GM10248 (cell line): ENCODE measurements at regions not wholly inside any gene's neighbourhood (a gene's known extent, or its start where the extent isn't known, plus 50 kb on each side); places are given as distances from the start of the nearest gene placed in this dataset.

ENCODE experiments used
- CTCF ChIA-PET: fragments of 300-600 bp; sonication (Branson Sonifier 250); formaldehyde crosslinking; extraction: SDS; loops from one replicate; lab custom pipeline; 2021; ENCODE audit warnings: antibody characterized with exemption; lab: Yijun Ruan, JAX
- POLR2A ChIA-PET: fragments of 350-650 bp; sonication (Branson Sonifier 250); formaldehyde crosslinking; extraction: SDS; loops from one replicate; lab custom pipeline; 2020; ENCODE audit warnings: antibody characterized with exemption; lab: Yijun Ruan, JAX
- DNase-seq: peaks from one replicate; pipeline ENCODE4 v3.0.0; 2012; ENCODE audit errors: extremely low spot score
- CTCF ChIP-seq: IDR thresholded peaks from 2 replicates; pipeline ENCODE4 v1.5.1; 2012; ENCODE audit warnings: mild to moderate bottlenecking, low read depth; ENCODE audit errors: extremely low read depth, missing control alignments, control extremely low read depth

GRCh38 chr10:62459500-62459899 is 85.3 kb downstream of the ZNF365 start:
- no peak for TF ChIP-seq CTCF
- ChIA-PET CTCF (interaction anchor here (1.1 kb wide), 1 partner anchor 699 kb away, joined by 3 read pairs; no protein-coding TSS in a partner anchor), POLR2A (no interaction called here)
- no peak for DNase-seq

GRCh38 chr10:62460393-62460792 is 86.2 kb downstream of the ZNF365 start:
- POLR2A ChIA-PET, result no interaction called here

GRCh38 chr10:62461120-62461519 is 87.0 kb downstream of the ZNF365 start:
- CTCF ChIA-PET, result interaction anchor here (0.6 to 1.7 kb wide), 3 partner anchors 12 to 18 kb away, joined by 3 to 4 read pairs (median 4); no protein-coding TSS in a partner anchor

More at GRCh38 chr10:62460393-62460792, 86.2 kb downstream of the ZNF365 start:
- DNase-seq, result no peak
- TF ChIP-seq CTCF, result no peak
- CTCF ChIA-PET, result no interaction called here

GRCh38 chr10:62462461-62462860 is 88.3 kb downstream of the ZNF365 start:
- ChIA-PET CTCF (interaction anchor here (1.0 to 3.6 kb wide), 4 partner anchors 15 to 704 kb away, joined by 3 to 16 read pairs (median 4); no protein-coding TSS in a partner anchor), POLR2A (no interaction called here)
- DNase-seq, result no peak
- no peak for TF ChIP-seq CTCF

More at GRCh38 chr10:62461120-62461519, 87.0 kb downstream of the ZNF365 start:
- no peak for TF ChIP-seq CTCF
- POLR2A ChIA-PET, result no interaction called here
- DNase-seq, result no peak

GRCh38 chr10:62463364-62463763 is 89.2 kb downstream of the ZNF365 start:
- no peak for DNase-seq
- TF ChIP-seq CTCF, result no peak
- POLR2A ChIA-PET, result no interaction called here
- CTCF ChIA-PET, result interaction anchor here (0.9 to 3.6 kb wide), 8 partner anchors 12 to 703 kb away, joined by 3 to 16 read pairs (median 3); no protein-coding TSS in a partner anchor

- no peak for DNase-seq
- CTCF ChIA-PET, result interaction anchor here (1.2 to 3.6 kb wide), 4 partner anchors 14 to 51 kb away, joined by 3 to 16 read pairs (median 4); no protein-coding TSS in a partner anchor
- POLR2A ChIA-PET, result no interaction called here
- no peak for TF ChIP-seq CTCF
Measured at GRCh38 chr10:62464308-62464707, 90.1 kb downstream of the ZNF365 start.
